HG02763 (cell line): ENCODE measurements at regions not wholly inside any gene's neighbourhood (a gene's known extent, or its start where the extent isn't known, plus 50 kb on each side); places are given as distances from the start of the nearest gene placed in this dataset.
"Not testable (repeated sequence)": the region's sequence is repeated elsewhere in the genome, so short reads cannot be mapped to it uniquely, and the experiment has no call there.

ENCODE experiments used
- ATAC-seq: cut with Tn5 transposase; IDR thresholded peaks from one replicate; pipeline ENCODE4 v1.9.1; 2021; ENCODE audit warnings: mild to moderate bottlenecking, moderate library complexity; ENCODE audit not compliant: unreplicated experiment

GRCh38 chr4:27807207-27807606, 946.6 kb downstream of the STIM2 start:
- ATAC-seq, result no peak

- ATAC-seq, result no peak
Measured at GRCh38 chr4:27811948-27812347, 951.3 kb downstream of the STIM2 start.

GRCh38 chr4:27813226-27813625, 952.6 kb downstream of the STIM2 start:
- not testable (repeated sequence) for ATAC-seq

GRCh38 chr4:27813699-27814425, 953.2 kb downstream of the STIM2 start:
- ATAC-seq, result not testable (repeated sequence)

GRCh38 chr4:27819246-27819645, 958.6 kb downstream of the STIM2 start:
- ATAC-seq, result no peak

- no peak for ATAC-seq
Measured at GRCh38 chr4:27828843-27829242, 968.2 kb downstream of the STIM2 start.

GRCh38 chr4:27830251-27830650, 969.6 kb downstream of the STIM2 start:
- no peak for ATAC-seq

GRCh38 chr4:27835851-27836250, 975.2 kb downstream of the STIM2 start:
- ATAC-seq, result no peak

GRCh38 chr4:27836523-27836922, 975.9 kb downstream of the STIM2 start:
- ATAC-seq, result no peak

GRCh38 chr4:27843776-27844175, 983.1 kb downstream of the STIM2 start:
- no peak for ATAC-seq

- ATAC-seq, result no peak
Measured at GRCh38 chr4:27844376-27844775, 983.7 kb downstream of the STIM2 start.

GRCh38 chr4:27846951-27847350, 986.3 kb downstream of the STIM2 start:
- ATAC-seq, result no peak

- ATAC-seq, result no peak
Measured at GRCh38 chr4:27861381-27861787, 1000.7 kb downstream of the STIM2 start.

- ATAC-seq, result no peak
Measured at GRCh38 chr4:27861802-27862201, 1001.2 kb downstream of the STIM2 start.

GRCh38 chr4:27873596-27873995, 1013.0 kb downstream of the STIM2 start:
- no peak for ATAC-seq

- no peak for ATAC-seq
Measured at GRCh38 chr4:27881705-27882104, 1021.1 kb downstream of the STIM2 start.

- no peak for ATAC-seq
Measured at GRCh38 chr4:27886120-27886519, 1025.5 kb downstream of the STIM2 start.

- ATAC-seq, result no peak
Measured at GRCh38 chr4:27887646-27888045, 1027.0 kb downstream of the STIM2 start.

- no peak for ATAC-seq
Measured at GRCh38 chr4:27888505-27888904, 1027.9 kb downstream of the STIM2 start.

GRCh38 chr4:27894951-27895350, 1034.3 kb downstream of the STIM2 start:
- ATAC-seq, result no peak

GRCh38 chr4:27908356-27908755, 1047.7 kb downstream of the STIM2 start:
- ATAC-seq, result no peak

GRCh38 chr4:27910227-27910626, 1049.6 kb downstream of the STIM2 start:
- no peak for ATAC-seq

- ATAC-seq, result no peak
Measured at GRCh38 chr4:27911047-27911446, 1050.4 kb downstream of the STIM2 start.
